Effector CD4-positive, alpha-beta T cell (primary cell): ENCODE measurements at regions not wholly inside any gene's neighbourhood (a gene's known extent, or its start where the extent isn't known, plus 50 kb on each side); places are given as distances from the start of the nearest gene placed in this dataset.
"Not testable (repeated sequence)": the region's sequence is repeated elsewhere in the genome, so short reads cannot be mapped to it uniquely, and the experiment has no call there.

Experiments used
- DNase-seq: peaks from one replicate; pipeline ENCODE4 v3.0.0-alpha.2; 2020

DNA sequence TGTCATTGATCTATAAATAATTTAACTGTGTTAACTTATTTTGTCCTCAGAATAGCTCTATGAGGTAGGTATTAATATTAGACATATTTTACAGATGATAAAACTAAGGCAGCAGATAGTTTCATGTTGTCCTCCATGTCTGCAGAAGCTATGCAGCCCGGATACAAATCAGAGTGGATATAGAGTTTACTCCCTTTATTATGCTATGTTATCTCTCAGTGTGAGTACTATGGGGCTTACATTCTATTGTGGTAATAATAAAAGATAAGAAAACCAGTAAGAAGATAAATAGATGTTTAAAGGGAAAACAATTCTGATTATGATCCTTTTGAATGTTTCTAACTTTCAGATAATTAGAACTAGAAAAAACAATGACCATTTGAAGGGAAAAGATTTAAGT, 979.8 kb upstream of the CITED2 start:
- DNase-seq = no peak

DNA sequence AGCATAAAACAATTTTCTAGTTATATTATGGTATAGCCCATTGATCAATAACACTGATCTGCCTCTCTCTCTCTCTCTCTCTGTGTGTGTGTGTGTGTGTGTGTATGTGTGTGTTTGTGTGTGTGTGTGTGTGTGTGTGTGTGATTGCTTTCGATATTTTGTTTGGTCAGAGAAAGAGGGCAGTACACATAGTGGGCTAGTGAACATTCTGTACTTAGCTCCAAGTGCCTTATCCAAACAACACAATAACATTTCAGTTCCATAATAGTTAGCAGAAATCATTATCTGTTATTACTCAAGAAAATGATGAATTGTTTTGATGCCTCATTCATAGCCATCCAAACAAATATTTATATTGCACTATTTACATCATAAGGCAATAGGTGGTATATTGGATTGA, 979.1 kb upstream of the CITED2 start:
- DNase-seq = no peak

DNA sequence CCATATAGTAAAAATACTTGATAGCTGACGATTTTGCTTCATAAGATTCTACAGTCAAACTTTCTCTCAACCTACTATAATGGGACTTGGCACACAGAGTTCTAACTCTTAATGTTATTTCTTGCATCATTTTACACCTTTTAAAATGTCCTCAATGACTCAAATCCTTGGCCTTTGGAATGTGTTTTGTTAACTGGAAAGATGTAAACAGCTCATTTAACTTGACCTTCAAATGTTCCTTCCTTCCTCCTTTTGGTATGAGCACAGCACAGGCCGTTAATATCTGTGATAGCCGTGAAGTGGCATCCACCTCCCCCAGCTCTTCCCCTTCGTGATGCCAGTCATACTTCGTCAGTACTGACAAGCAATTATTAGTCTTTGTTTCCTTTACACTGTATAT, 972.0 kb upstream of the CITED2 start:
- no peak for DNase-seq

DNA sequence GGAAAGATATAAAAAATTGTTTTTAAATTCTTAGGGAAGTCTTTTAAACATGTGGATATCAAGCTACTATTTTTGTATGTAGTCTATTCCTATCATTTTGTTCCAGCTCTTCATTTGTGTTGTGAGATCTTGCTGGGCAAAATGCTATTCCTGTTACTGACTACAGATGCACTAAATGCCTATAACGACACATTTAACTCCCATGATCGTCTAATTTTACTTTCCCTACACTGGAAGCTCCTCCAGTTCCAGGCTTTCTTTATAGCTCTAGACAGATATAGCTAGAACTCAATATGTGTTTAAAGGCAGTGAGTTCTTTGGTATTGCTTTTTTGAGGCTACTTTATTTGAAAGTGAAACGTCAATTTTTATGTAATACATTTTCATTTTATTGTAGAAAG, 971.5 kb upstream of the CITED2 start:
- DNase-seq = no peak

DNA sequence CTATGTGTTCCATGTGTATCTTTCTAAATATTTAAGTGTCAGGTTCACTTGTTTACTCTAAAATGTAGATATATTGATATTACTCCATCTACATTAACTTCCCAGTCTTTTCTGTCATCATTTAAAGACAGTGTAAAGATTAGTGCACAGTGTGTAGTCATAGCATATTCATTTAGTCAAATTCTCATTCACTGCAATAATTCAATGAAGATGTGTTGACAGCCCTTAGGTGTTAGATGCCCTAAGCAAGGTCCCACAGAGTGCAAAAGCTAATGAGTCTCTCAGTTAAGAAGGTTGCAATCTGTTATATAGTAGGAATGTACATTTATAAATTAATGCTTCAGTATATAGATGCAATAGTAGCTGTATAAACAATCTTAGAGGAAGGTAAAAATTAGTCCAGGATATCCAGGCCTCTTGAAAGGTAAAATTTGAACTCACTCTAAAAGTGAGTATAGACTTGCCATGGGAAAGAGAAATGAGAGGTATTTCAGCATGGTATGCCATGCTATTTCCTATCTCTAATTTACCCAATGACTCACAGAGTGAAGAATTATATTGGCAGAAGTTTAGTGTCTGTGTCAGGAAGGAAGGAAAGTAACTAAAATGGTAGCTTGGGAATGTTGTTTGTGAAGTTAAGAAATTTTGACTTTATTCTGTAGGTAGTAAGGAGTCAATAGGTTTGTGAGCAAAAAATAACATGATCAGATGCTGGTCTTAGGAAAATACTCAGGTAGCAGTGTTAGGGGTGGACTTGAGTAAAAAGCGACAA, 969.9 kb upstream of the CITED2 start:
- DNase-seq = no peak

DNA sequence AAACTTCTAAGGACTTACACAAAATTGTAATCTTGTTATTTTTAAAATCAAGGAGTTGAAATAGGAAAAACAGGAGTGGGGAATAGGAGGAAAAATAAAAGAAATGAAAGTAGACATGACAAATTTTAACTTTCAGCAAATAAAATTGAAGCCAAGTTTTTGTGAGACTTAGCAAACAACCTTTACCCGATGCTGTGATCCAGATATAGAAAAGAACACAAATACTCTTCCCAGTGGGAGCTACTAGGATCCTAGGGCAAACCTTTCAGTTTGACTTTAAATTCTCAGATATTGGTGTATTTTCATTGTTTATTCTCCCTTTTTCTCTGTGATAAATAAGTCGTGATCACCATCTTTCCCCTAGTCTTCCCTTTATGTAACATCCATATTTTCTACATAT, 968.7 kb upstream of the CITED2 start:
- DNase-seq = no peak

DNA sequence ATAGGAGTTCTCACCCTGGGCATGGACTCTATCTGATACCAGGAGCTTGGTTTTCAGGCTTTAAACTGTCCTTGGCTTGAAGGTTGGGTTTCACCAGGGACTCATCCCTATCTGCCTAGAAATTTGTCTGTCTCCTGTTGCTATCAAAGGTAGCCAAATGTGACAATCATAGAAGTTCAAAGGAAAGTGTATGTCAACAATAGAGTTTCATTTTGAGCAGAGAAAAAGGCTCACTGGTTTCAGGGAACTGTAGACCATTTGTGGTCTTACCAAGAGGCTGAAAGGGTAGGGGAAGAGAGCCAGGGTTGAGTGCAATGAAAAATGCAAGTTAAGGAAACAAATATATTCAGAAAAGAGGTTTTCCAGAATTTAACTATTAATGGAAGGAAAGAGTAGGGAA, 966.8 kb upstream of the CITED2 start:
- no peak for DNase-seq

DNA sequence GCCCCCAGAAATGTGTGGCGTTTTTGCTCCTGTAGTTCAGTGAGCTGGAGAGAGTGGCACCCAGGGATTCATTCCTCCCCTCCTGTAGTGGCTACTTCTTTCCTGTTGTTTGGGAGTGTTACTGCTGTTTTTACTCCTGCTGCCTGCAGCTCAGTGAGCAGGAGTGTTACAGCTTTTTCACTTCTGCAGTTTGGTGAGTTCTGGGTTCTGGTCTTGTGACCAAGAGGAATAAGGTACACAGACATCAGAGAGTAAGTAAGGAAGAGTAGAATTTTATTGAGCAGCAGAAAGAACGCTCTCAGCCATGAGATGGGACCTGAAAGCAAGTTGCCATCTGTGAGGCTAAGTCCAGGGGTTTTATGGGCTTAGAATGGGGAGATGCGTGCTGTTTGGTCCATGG, 966.3 kb upstream of the CITED2 start:
- DNase-seq = no peak

DNA sequence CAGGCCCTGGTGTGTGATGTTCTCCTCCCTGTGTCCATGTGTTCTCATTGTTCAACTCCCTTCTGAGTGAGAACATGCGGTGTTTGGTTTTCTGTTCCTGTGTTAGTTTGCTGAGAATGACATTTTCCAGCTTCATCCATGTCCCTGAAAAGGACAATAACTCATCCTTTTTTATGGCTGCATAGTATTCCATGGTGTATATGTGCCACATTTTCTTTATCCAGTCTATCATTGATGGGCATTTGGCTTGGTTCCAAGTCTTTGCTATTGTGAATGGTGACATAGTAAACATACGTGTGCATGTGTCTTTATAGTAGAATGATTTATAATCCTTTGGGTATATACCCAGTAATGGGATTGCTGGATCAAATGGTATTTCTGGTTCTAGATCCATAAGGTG, 964.6 kb upstream of the CITED2 start:
- DNase-seq = not testable (repeated sequence)

DNA sequence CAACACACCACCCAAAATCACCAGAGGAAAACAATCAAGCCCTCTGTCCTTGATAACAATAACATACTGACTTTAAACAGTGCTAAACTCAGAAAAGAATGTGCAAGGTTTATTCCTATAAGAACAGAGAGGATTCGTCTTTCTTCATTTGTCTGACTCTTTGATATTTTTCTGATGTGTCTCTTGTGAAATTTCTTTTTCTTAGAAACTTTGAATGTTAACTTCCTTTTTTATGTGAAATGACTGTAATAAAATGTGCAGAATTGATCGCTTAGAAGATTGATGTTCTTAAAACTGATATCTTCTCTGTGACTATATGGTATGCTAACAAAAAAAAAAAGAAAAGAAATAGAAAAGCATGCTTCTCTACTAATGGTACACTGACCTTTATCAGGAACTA, 947.4 kb upstream of the CITED2 start:
- no peak for DNase-seq

DNA sequence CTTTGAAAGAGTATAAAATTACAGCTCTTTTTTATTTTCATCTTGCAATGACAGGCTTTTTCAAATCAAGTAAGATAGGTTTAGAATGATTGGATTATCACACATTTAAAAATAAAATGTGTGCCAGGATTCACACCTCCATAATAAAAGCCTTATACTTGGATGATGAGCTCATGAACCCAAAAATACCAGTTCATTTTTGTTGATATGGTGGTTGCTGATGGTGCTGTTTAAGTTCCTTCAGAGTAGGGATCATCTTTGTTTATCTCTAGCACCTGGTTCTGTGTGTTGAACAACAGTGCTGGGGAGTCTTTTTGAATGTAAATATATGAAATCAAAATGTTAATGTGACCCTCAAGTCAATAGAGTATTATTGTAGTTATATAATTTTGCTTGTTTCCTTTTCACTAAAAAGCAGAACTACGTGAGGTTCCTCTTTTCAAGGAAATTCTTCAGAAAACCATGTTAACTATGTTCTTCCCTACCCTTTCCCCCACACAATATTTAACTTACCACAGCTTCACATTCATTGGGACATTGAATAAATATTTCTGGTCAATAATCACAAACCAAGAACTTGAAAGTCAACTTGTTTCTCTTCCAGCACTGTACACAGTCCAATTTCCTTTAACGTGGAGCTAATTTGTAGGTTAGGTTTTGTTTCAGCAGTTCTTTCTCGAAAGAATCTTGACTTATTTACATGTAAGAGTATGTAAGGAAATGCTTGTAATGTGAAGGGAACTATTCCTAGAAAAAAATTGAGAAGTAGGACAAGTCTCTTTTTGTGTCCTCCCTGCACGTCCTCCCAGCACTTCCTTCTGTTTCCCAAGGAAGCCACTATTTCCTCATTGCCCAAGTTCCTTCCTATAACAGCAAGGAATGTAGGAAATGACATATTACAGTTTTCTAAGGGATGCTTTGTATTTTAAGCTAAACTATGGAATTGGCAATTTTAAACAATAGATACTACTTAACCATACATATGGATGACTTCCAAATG, 945.9 kb upstream of the CITED2 start:
- no peak for DNase-seq

DNA sequence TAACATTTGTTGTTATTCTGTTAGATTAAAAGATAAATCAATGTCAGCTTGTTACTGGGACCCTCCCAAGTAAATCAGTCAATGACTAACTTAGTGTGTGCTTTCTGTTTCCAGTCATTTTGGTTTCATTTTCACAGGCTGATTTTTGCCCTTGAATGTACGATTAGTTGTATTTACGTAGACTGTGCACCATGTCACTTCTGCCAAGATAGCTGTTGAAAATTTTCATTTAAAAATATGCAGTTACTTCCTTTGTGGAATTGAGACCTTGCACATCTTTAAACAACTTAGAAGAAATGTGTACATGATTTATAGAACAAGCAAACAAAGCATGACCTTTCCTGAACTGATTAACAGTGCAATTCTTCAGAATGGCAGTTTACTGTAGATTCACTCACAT, 944.8 kb upstream of the CITED2 start:
- no peak for DNase-seq

DNA sequence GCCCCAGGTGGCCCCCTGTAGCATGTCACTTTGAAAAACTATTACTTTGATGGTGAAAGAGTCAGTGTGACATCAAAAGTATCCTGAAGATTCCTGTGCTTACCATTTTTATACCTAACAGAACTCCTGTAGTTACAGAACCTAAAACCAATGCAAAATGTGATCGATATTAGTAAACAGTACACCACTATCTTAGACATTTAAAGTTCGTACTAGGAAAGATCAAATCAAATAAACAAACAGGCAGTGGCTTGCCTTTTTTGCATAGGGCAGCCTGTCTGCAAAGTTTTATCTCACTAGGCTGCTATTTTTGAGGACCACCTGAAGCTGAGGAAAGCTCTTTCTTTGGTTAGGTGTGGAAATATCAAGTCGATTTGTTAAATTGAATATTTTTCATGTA, 944.0 kb upstream of the CITED2 start:
- no peak for DNase-seq

DNA sequence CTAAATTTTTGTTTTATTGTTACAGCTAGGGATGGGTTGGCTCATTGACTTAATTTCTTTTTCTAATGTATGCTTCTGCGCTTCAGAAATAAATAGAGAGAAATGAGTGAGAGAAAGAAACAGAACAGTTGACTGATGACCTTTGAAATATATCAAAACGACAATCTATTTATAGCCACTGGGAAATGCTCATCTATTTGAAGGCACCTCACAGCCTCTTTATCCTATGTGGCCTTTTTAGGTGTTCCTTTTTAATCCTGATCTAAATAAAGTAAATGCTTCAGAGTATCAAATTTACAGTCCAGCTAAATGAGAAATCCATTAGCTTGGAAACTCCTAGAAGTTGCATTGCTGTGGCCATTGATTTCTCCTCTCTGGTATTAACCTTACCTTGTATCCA, 943.5 kb upstream of the CITED2 start:
- no peak for DNase-seq

DNA sequence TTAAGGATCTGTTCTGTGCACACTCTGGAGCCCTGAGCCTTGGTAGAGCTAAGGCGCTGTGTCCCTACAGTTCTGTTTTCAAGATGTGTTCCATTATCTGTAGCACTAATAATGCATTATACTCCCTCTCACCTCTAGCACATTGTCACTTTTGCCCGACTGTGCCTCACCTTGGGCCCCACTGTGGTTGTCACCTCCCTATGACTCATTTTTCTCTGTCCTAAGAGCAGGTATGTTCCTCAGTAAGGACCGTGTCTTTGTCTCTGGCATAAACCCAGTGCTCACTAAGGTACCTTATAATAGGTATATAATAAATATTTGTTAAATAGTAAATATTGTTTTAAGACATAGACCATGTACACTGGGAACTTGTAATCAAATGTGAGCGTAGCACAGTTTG, 942.5 kb upstream of the CITED2 start:
- no peak for DNase-seq

DNA sequence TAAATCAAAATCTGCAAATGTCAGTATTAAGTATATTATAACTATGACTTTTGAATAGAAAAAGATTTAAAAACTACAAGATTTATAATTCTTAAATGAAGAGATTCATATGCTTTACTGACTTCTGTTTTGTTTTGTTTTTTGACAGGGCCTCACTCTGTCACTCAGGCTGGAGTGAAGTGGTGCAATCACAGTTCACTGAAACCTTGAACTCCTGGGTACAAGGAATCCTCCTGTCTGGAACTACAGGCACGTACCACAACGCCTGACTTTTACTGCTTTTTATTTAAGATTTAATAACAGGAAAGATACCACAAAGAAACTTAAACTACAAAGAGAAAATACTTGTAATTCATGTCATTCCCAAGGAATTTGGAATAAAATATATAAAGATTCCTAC, 940.2 kb upstream of the CITED2 start:
- no peak for DNase-seq

DNA sequence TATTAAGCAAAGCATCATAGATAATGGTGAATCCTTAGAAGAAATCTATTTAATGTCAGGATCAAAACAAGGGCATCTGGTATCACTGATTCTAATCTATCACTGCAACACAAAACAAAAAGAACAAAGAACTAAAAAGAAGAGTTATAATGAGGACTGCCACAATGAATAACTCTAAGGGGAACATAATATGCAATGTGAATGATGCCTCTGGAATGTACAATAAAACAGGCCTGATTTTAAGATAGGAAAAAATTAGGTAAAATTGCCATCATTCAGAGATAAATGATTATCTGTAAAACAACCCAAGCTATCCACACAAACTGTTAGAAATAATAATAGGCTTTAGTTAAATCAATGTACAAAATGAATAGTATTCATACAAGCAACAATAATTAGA, 936.7 kb upstream of the CITED2 start:
- DNase-seq = no peak

DNA sequence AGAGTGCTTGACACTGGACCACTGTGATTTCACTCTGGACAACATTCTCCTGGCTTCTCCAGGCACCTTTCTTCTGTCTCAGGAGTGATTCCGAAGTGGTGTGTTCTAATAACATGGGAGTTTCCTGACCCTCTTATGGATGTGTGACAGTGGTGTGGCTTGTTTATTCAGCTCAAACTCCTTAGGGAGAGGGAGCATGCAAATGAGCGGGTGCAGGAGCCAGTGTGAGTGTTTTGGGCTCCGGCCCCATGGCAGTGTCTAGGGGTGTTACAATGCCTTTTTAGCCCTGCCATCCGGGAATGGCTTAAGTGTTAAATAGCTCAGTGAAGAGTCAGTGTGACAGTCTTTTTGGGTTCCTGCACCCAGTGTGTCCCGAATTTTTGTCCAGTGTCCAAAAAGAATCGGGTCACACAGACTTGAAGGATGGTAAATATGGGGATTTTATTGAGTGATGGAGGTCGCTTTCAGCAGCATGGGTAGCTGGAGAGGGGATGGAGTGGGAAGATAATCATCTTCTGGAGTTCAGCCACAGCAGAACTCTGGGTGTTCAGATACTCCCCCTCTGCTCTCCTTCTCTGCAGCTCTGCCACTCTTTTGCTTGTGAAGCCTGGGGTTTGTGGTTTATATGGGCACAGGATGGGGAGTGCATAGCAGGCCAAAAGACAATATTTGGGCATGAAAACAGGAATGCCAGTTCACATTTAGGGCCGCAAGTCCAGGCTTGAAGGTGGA, 928.9 kb upstream of the CITED2 start:
- no peak for DNase-seq

DNA sequence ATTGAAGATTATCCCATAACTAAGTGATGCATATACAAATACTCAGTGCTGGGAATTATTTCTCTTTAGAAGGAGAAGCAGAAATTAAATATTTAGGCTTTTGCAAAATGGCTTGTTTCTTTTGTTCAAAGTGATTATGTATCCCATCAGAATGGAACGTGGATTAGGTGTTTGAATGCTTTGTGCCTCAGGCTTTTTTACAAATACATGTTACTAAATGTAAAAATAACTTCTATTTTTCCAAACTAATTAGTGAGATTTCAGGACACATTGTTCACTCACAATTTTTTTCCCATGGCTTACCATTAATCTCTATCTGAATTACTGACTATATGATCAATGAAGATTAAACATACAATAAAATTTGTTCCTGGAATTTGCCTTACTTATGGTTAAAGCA, 925.9 kb upstream of the CITED2 start:
- DNase-seq = no peak

DNA sequence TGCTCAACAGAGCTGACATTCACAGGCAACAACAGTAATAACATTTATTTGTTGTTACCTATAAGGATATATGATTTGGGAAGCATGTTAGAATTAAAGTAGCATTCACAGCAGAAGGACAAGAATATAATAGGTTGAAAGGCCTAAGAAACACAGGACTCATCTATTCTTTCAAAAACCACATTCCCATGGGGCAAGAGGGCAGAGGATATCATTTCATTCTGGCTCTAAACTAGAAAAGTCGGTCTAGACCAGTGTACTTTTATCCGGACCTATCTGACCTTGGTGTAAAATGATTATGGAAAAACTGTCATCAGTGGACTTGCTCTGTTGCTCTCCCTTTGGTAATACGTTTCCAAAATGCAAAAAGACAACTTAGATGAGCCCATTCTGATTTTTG, 914.7 kb upstream of the CITED2 start:
- DNase-seq = no peak

DNA sequence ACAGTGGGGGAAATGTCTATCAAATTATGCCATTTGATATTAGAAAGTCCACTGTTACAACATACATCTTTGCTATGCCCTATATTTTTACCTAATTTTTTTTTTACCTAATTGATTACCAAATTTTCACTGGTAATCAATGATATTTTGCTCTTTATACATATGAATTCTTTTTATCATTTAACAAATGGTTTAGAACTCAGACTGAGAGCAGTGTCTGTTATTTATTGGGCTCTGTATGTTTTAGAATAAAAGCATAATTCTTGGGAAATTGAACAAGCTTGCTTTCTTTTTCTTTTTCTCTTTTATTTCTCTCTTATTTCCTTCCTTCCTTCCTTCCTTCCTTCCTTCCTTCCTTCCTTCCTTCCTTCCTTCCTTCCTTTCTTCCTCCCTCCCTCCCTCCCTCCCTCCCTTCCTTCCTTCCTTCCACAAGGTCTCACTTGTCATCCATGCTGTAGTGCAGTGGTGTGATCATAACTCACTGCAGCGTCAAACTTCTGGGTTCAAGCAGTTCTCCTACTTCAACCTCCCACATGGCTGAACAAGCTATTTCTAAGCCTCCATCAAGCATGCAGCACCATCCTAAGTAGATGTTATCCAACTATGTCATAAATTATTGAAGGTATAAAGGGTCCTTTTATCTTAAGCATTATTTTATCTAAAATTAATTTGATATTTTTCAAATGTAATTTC, 911.7 kb upstream of the CITED2 start:
- no peak for DNase-seq

DNA sequence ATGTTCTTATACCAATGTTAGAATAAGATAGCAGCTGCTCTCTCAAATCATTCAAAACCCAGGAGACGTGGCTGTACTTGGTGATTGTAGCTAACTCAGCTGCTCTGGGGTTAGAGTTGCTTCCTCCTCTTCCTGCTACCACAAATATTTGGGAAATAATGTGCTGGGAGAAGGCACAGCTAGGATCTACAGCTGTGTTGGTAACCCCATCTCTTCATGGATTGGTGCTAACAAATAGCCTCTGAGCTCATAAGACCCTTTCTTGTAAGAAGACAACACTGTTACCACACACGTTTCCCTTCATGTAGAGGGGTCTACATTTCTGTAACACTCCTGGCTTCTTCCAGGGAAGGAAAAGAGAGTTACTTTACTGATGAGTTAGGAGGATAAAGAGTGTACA, 911.0 kb upstream of the CITED2 start:
- no peak for DNase-seq

DNA sequence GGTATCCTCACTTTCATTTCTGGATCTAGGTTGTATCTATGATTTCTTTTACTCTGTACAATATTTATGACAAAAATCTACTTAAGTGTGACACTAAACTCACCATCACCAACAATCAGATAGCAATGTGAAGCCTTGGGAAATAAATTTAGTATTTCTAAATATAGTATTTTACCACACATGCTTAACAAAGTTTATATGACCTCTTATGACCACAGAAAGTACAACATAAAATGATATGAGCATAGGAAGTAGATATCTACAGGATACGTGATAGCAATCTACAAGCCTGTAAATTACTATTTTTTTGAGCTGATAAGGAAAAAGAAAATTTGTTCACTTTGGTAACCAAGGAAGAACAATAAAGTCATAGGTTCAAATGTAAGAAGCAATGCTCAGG, 910.4 kb upstream of the CITED2 start:
- DNase-seq = no peak
